Right cardiac atrium (tissue), 5 donors: ENCODE measurements at regions not wholly inside any gene's neighbourhood (a gene's known extent, or its start where the extent isn't known, plus 50 kb on each side); places are given as distances from the start of the nearest gene placed in this dataset.

Source experiments
- ATAC-seq, 2 donors: fragments of 200-7000 bp; cut with Tn5 transposase; one replicate each; pipeline versions ENCODE4 v1.8.0 to v1.9.1; 2020; ENCODE audit warnings: moderate library complexity in 2 of 2, mild to moderate bottlenecking in 1 of 2
- DNase-seq, 3 donors: peaks; one replicate each; pipeline ENCODE4 v3.0.0-alpha.2; 2020
- H3K27ac ChIP-seq: one replicate; pipeline ENCODE4 v1.5.1; 2013; ENCODE audit warnings: mild to moderate bottlenecking, low read length, control low read depth, moderate library complexity
- H3K27me3 ChIP-seq: one replicate; pipeline ENCODE4 v1.6.1; 2013; ENCODE audit not compliant: control insufficient read depth, insufficient read depth
- H3K4me1 ChIP-seq: one replicate; pipeline ENCODE4 v1.6.1; 2013; ENCODE audit warnings: low read length; ENCODE audit not compliant: control insufficient read depth, insufficient read depth
- H3K4me3 ChIP-seq: one replicate; pipeline ENCODE4 v1.5.1; 2013; ENCODE audit warnings: low read length, control low read depth
- H3K9me3 ChIP-seq: one replicate; pipeline ENCODE4 v1.6.1; 2013; ENCODE audit warnings: low read length; ENCODE audit not compliant: control insufficient read depth
- WGBS: extraction: QIAGEN DNeasy Blood & Tissue Kit; methylation state at CpG from one replicate; pipeline ENCODE4 v1.1.7; 2013; 5-methylcytosine and 5-hydroxymethylcytosine counted together
- intact Hi-C, 4 donors: fragments of 100-400 bp; cut with DNase I; formaldehyde crosslinking; loops; one replicate each; pipeline versions ENCODE4 v1.11.0 to v1.14.0; 2022 to 2023
- donor health status: healthy with polysubstance abuse.
- donor health status: DM: no; HTN: yes; CAD: no.
- donor health status: DM: no; HTN: no; CAD: no.
- donor health status: DM: no; HTN: yes; CAD: no; lungs with severe emphysema.
- donor health status: DM: yes; HTN: yes; CAD: no.

- intact Hi-C loops = loop anchor here in 3 of 4 donors (5.0 to 10.0 kb wide), 2 partner anchors 527 to 1165 kb away; no protein-coding TSS in a partner anchor
- Histone ChIP-seq H3K4me3 (no peak overlapping the region), H3K27me3 (no peaks in the 10 kb centered on the region), H3K4me1 (peaks cover 4% of the 10 kb centered on the region), H3K9me3 (no peaks in the 10 kb centered on the region), H3K27ac (no peak overlapping the region)
- DNase-seq (peak in 2 of 3 donors; percentile 36 to 40), ATAC-seq (no peak)
- 92% methylated on average over 27 of the region's 27 CpGs for WGBS
Observed at GRCh38 chr4:79049840-79050540, 110.8 kb upstream of the PAQR3 start.

DNA sequence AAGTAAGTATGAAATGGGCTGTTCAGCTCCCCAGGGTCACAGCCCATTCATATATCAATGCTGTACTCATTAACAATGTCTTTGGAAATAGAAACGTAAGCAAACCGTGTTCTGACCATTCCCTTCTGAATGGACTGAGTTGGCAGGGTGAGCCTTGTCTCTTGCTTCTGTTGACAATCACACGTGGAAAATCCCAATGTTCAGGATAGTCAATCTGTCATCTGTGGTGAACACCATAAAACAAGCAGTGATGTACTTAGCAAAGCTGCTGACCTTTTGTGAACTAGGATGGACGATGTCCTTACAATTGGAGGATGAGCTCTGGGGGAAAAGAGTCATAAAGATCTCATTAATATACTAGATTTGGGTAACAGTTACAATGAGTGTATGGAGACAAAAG is 109.6 kb upstream of the PAQR3 start:
- peaks cover 4% of the 10 kb centered on the region for H3K4me1 ChIP-seq
- 58% methylated on average over 4 of the region's 4 CpGs for WGBS
- ATAC-seq = no peak

DNA sequence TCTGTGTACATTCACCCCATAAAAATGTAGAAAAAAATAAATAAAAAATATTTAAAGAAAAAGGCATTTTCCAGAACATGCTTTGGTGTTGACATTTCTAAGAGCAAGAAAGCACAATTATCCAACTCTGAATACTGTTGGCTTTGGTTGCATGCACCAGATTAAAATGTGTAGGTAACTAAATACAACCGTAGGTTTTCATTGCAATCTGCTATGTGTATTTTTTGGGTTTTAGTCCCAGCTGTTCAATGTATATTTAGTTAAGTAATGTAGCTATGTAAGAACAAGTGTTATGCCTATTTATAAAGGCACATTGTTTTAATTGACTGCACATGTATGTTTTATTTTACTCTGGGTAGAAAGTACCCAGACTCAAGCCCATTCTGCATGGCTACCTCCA is 108.1 kb upstream of the PAQR3 start:
- Histone ChIP-seq H3K9me3 (no peaks in the 10 kb centered on the region), H3K27ac (no peak overlapping the region), H3K4me1 (peaks cover 4% of the 10 kb centered on the region), H3K27me3 (no peaks in the 10 kb centered on the region), H3K4me3 (no peak overlapping the region)
- ATAC-seq (no peak), DNase-seq (no peak)
- intact Hi-C loops = loop anchor here in 3 of 4 donors (5.0 to 10.0 kb wide), 2 partner anchors 530 to 1167 kb away; no protein-coding TSS in a partner anchor
- WGBS = 77% methylated on average over 1 of the region's 1 CpG

More for the DNA sequence above, 109.6 kb upstream of the PAQR3 start:
- Histone ChIP-seq H3K27me3 (no peaks in the 10 kb centered on the region), H3K27ac (no peak overlapping the region), H3K9me3 (no peaks in the 10 kb centered on the region), H3K4me3 (no peak overlapping the region)
- no peak for DNase-seq
- intact Hi-C loops = loop anchor here in 3 of 4 donors (5.0 to 10.0 kb wide), 2 partner anchors 528 to 1166 kb away; no protein-coding TSS in a partner anchor

GRCh38 chr4:79046016-79046592 is 106.9 kb upstream of the PAQR3 start:
- WGBS = 51% methylated on average over 4 of the region's 4 CpGs
- intact Hi-C loops = loop anchor here in 3 of 4 donors (5.0 to 10.0 kb wide), 2 partner anchors 531 to 1169 kb away; no protein-coding TSS in a partner anchor

GRCh38 chr4:79044141-79044659 is 105.0 kb upstream of the PAQR3 start:
- Histone ChIP-seq H3K4me1 (peaks cover 4% of the 10 kb centered on the region), H3K27ac (no peak overlapping the region), H3K9me3 (no peaks in the 10 kb centered on the region), H3K27me3 (no peaks in the 10 kb centered on the region), H3K4me3 (no peak overlapping the region)
- ATAC-seq (no peak), DNase-seq (no peak)
- WGBS = 82% methylated on average over 2 of the region's 2 CpGs
- intact Hi-C loops = loop anchor here in 2 of 4 donors (5.0 to 10.0 kb wide), 2 partner anchors 533 to 1171 kb away; no protein-coding TSS in a partner anchor

More at GRCh38 chr4:79046016-79046592, 106.9 kb upstream of the PAQR3 start:
- no peak for DNase-seq
- Histone ChIP-seq H3K4me3 (no peak overlapping the region), H3K4me1 (peaks cover 4% of the 10 kb centered on the region), H3K9me3 (no peaks in the 10 kb centered on the region), H3K27me3 (no peaks in the 10 kb centered on the region), H3K27ac (no peak overlapping the region)
- no peak for ATAC-seq

- Histone ChIP-seq H3K4me1 (no peaks in the 10 kb centered on the region), H3K27me3 (no peaks in the 10 kb centered on the region), H3K27ac (no peak overlapping the region), H3K9me3 (no peaks in the 10 kb centered on the region), H3K4me3 (no peak overlapping the region)
- DNase-seq = no peak
- intact Hi-C loops = loop anchor here in 2 of 4 donors (5.0 to 10.0 kb wide), 2 partner anchors 534 to 1172 kb away; no protein-coding TSS in a partner anchor
- 83% methylated on average over 6 of the region's 6 CpGs for WGBS
- ATAC-seq = no peak
Observed at GRCh38 chr4:79043138-79043537, 103.9 kb upstream of the PAQR3 start.

DNA sequence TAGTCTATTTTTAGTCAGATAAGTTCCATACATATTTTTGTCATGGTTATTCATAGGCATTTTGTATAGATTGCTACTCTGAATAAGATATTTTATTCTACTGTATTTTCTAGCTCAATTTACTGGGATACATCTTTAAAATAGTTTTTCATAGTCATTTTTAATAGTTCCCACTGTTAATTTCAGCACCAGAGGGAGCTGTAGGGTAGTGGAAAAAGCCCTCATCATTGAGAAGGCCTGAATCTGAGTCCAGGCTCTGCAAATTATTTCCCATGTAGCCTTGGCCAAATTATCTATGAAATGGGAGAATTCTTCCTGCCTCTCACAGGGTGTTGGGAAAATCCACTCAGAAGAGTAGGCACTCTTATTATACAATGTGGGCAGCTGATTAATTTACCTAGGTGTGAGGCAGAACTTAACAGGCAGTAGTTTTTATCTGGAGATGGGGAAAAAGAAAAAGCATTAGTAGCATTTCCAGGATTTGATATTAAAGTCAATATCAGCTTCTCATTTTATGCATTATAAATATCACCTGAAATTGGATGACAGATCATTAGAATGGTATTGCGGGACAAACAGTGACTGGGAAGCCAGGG is 102.9 kb upstream of the PAQR3 start:
- ATAC-seq (peak in 1 of 2 donors; percentile 35), DNase-seq (no peak)
- Histone ChIP-seq H3K27me3 (no peaks in the 10 kb centered on the region), H3K27ac (no peak overlapping the region), H3K9me3 (no peaks in the 10 kb centered on the region), H3K4me3 (no peak overlapping the region), H3K4me1 (no peaks in the 10 kb centered on the region)
- intact Hi-C loops = loop anchor here in 2 of 4 donors (5.0 to 10.0 kb wide), 2 partner anchors 535 to 1173 kb away; no protein-coding TSS in a partner anchor
- WGBS = 96% methylated on average over 1 of the region's 1 CpG

- no peaks in the 10 kb centered on the region for H3K4me1 ChIP-seq
- no peaks in the 10 kb centered on the region for H3K9me3 ChIP-seq
- no peaks in the 10 kb centered on the region for H3K27me3 ChIP-seq
- H3K27ac ChIP-seq = no peak overlapping the region
- no peak overlapping the region for H3K4me3 ChIP-seq
- intact Hi-C loops = no loop called here
- DNase-seq (no peak), ATAC-seq (no peak)
- 96% methylated on average over 2 of the region's 2 CpGs for WGBS
Observed at GRCh38 chr4:79034544-79034943, 95.3 kb upstream of the PAQR3 start.

DNA sequence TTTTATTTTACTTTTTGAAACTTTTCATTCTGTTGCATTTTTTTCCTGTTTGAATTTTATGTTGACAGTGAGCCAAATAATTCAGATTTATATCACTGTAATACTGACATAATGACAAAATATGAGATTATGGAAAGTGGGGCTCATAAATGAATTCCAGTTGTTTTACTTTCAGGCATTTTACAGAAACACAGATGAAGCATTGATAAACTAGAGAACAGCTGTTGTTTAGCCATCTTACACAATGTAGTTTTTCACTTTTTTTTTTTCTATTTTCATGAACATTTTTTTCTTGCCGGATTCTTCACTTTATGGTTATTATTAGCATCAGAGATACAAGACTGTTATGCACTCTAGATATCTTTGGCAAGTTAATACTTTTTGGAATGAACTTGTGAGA is 91.7 kb upstream of the PAQR3 start:
- DNase-seq (no peak), ATAC-seq (no peak)
- intact Hi-C loops = no loop called here
- H3K9me3 ChIP-seq = no peaks in the 10 kb centered on the region
- no peaks in the 10 kb centered on the region for H3K27me3 ChIP-seq
- WGBS = 25% methylated on average over 1 of the region's 1 CpG
- H3K4me1 ChIP-seq = no peaks in the 10 kb centered on the region
- no peak overlapping the region for H3K27ac ChIP-seq
- no peak overlapping the region for H3K4me3 ChIP-seq

- no peak overlapping the region for H3K4me3 ChIP-seq
- WGBS = 91% methylated on average over 4 of the region's 4 CpGs
- H3K27me3 ChIP-seq = no peaks in the 10 kb centered on the region
- H3K4me1 ChIP-seq = peaks cover 3% of the 10 kb centered on the region
- ATAC-seq (no peak), DNase-seq (no peak)
- no peak overlapping the region for H3K27ac ChIP-seq
- intact Hi-C loops = no loop called here
- H3K9me3 ChIP-seq = no peaks in the 10 kb centered on the region
Observed at GRCh38 chr4:79027656-79028055, 88.4 kb upstream of the PAQR3 start.

DNA sequence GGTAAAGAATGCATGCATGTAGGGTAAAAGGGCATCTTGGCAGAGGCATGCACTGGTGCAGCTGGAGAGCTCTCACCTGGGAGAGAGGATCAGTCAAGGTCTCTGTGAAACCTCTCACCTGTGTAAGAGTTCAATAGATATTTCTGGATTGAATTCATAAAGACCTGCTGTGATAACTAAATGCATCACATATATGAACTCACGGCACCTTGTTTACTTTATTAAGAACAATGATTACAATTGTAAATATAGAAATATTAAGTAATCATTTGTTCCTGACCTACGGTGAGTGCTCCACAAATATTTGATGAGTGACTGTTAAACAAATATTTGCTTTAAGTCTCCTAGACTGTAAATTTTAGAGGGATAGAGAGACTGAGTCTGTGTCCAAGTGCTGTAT is 85.9 kb upstream of the PAQR3 start:
- H3K9me3 ChIP-seq = no peaks in the 10 kb centered on the region
- H3K27ac ChIP-seq = no peak overlapping the region
- DNase-seq (no peak), ATAC-seq (no peak)
- intact Hi-C loops = no loop called here
- peaks cover 3% of the 10 kb centered on the region for H3K4me1 ChIP-seq
- H3K27me3 ChIP-seq = no peaks in the 10 kb centered on the region
- 43% methylated on average over 2 of the region's 2 CpGs for WGBS
- no peak overlapping the region for H3K4me3 ChIP-seq
